ENCODE measurements at regions not wholly inside any gene's neighbourhood (a gene's known extent, or its start where the extent isn't known, plus 50 kb on each side); places are given as distances from the start of the nearest gene placed in this dataset.
"Not testable (repeated sequence)": the region's sequence is repeated elsewhere in the genome, so short reads cannot be mapped to it uniquely, and the experiment has no call there.

DNA sequence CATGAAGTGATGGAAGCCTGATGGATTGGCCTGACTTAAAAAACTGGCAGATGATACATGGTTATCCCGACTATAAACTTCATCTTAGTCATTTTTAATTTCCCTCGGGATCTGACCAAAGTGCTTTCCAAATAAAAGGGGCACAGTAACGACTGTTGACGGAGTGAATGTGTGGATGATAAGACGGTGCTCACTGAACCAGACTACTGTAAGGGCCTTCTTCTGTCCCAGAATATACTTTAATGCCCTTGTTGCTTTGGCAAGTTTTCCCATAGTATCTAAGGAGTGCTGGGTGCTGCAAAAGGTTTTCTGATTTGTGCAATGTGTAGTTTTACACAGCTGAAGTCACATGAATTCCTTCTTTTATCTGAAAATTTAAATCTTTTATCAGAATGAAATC is 373.5 kb downstream of the DSEL start:
- ATAC-seq (no peak), DNase-seq (ENCODE audit: low spot score in 2 of 2) (no peak)
- no peaks in the 10 kb centered on the region for H3K9me3 Mint-ChIP-seq
- H3K36me3 Mint-ChIP-seq = no peaks in the 10 kb centered on the region
- no peak overlapping the region for H3K27ac Mint-ChIP-seq

DNA sequence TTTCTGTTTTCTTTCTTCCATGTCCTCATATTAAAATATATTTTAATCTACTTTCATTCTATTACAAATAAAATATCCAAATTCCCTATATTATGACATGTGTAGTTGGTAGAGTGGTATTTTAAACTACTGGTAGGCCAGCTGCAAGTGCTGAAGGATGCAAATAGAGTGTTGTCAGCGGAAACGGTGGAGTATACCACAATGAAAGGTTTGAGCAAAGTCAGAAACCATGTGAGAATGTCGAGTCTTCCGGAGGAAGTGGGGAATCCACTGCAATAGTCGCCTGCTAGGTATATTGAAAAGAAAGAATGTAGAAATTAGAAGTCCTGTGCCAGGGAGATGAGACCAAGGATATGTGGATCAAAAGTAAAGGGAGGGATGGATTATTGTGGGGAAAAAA is 373.9 kb downstream of the DSEL start:
- no peaks in the 10 kb centered on the region for H3K36me3 Mint-ChIP-seq
- DNase-seq (ENCODE audit: low spot score in 2 of 2) = no peak
- H3K27ac Mint-ChIP-seq = no peak overlapping the region

DNA sequence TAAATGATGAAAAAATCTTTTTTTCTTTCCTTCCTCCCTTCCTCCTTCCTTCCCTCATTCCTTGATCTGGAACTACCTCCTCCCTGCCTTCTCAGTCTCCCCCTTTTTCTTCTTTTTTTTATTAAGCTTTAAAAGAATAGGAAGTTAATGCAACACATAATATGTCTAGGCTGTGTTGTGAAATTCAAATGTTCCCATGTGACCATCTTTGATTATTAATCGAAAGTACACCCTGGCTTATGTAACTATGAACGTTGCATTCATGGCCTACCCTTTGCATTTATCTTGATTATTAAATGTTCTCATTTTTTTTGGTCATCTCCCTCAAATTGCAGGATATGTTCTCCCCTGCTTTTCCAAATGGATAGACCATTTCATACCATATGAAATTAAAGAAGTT is 376.0 kb downstream of the DSEL start:
- no peaks in the 10 kb centered on the region for H3K36me3 Mint-ChIP-seq
- no peak for ATAC-seq
- DNase-seq (ENCODE audit: low spot score in 2 of 2) = no peak
- no peak overlapping the region for H3K27ac Mint-ChIP-seq
- no peaks in the 10 kb centered on the region for H3K9me3 Mint-ChIP-seq

More for the DNA sequence above, 373.9 kb downstream of the DSEL start:
- ATAC-seq = no peak
- no peaks in the 10 kb centered on the region for H3K9me3 Mint-ChIP-seq

DNA sequence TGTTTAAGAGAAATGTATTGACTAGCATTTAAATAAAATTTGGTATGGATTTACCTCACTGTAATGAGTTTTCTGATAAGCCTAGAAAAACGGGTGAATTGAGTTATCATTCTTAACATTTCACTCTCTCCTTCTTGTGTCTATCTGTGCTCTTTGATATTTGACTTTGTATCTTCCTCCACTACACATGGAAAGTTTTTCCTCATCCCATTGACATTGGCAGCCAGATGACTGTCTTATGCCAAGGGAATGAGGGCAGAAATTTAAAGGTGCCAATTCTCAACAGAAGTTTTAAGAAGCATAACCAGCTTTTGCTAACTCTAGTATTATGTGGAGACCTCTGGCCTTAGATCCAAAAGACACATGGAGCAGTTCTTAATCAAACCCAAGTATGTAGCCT is 376.6 kb downstream of the DSEL start:
- ATAC-seq (no peak), DNase-seq (ENCODE audit: low spot score in 2 of 2) (no peak)
- no peaks in the 10 kb centered on the region for H3K9me3 Mint-ChIP-seq
- H3K36me3 Mint-ChIP-seq = no peaks in the 10 kb centered on the region
- no peak overlapping the region for H3K27ac Mint-ChIP-seq

DNA sequence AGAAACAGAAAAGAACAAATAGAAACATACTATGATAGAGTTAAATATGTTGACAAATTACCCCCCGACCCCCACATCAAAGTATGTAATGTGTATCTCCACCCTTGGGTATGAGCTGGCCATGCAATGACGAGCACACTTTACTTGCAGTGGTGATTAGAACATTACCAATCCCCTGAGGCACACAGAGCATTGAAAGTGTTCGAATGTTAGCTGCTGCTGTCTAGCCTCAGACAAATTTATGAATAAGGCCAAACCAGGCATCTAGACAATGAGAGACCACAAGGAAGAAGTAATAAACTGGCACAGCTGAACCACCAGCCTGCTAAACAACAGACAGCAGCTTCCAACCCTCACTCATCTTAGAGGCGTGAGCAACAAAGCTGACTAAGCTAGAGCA is 380.5 kb downstream of the DSEL start:
- DNase-seq (ENCODE audit: low spot score in 2 of 2) (no peak), ATAC-seq (no peak)
- no peak overlapping the region for H3K27ac Mint-ChIP-seq
- H3K9me3 Mint-ChIP-seq = no peaks in the 10 kb centered on the region
- H3K36me3 Mint-ChIP-seq = no peaks in the 10 kb centered on the region

DNA sequence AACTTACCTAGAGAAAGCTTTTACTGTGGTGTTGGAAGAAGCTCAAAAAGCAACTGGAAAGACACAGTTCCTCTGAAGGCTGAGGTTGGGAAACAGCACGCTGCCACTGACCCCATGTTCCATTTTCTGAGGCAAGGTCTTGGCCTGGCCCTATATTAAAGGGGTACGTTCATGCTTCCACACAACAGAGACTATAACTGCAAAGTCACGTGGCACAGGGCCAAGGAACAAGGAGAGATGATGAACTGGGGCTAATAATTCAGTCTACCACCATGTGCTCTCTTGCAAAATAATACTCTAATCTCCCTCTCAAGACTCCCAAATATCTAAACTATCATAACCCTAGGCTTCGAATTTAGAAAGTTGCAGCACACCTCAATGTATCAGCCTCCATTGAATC is 381.6 kb downstream of the DSEL start:
- DNase-seq (ENCODE audit: low spot score in 2 of 2) = no peak
- no peaks in the 10 kb centered on the region for H3K9me3 Mint-ChIP-seq
- ATAC-seq = no peak

DNA sequence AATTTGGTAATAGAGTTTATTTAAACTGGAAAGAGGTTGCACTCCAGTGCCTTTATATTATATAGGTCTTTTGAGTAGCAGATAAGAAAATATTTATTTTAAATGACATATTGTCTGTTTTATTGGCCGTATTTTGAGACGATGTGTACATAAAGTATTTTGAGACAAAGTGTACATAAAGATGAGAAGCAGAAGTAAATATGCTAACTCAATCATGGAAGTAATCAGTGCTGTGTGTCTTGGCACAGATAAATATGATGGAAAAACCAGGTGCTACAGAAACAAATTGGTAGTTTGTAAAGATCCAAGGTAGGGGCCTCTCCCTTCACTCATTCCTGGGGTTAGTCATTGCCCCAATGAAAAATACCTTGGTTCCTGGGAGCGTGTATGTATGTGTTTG is 382.9 kb downstream of the DSEL start:
- Mint-ChIP-seq H3K9me3 (no peaks in the 10 kb centered on the region), H3K36me3 (no peaks in the 10 kb centered on the region), H3K27ac (no peak overlapping the region)
- DNase-seq (ENCODE audit: low spot score in 2 of 2) (no peak), ATAC-seq (no peak)

More for the DNA sequence above, 381.6 kb downstream of the DSEL start:
- no peak overlapping the region for H3K27ac Mint-ChIP-seq
- no peaks in the 10 kb centered on the region for H3K36me3 Mint-ChIP-seq

DNA sequence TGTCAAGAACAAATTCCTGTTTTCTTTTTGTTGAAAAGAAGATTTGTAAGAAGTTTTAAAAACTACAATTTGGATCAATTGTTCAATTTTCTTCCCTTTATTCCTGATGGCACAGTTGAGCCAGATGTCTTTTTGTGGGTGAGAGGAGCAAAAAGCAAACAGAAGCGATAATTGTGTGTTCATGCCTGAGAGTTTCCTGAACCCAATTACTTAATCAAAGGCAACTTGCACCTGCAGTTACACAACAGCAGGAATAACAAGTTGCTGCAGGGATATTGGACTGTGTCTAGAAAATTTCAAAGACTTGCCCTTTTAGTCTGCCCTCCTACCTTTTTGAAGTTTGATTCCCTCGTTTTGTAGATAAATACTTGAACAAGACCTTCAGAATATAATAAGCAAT is 383.6 kb downstream of the DSEL start:
- DNase-seq (ENCODE audit: low spot score in 2 of 2) = no peak
- no peak overlapping the region for H3K27ac Mint-ChIP-seq
- ATAC-seq = no peak
- no peaks in the 10 kb centered on the region for H3K36me3 Mint-ChIP-seq
- H3K9me3 Mint-ChIP-seq = peaks cover 0 to 3% of the 10 kb centered on the region in 2 donors

DNA sequence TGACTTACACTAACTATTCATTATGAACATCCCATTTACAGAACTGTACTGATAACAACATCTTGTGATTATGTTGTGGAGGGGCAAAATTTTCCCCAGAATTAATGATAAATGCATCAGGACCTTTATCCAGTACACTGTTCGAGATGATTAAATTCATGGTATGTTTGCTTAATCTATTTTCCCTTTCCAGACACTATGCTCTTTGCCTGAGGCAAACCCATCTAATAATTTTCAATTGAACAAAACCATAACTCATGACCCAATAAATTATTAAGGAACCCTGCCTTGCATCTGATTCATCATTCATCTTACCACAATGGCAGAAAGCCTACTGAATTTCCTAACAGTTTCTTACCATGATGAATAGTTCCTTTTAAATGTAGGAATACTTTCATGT is 385.0 kb downstream of the DSEL start:
- H3K36me3 Mint-ChIP-seq = no peaks in the 10 kb centered on the region
- H3K9me3 Mint-ChIP-seq = peaks cover 0 to 3% of the 10 kb centered on the region in 2 donors
- no peak for DNase-seq (ENCODE audit: low spot score in 2 of 2)
- H3K27ac Mint-ChIP-seq = no peak overlapping the region
- no peak for ATAC-seq

DNA sequence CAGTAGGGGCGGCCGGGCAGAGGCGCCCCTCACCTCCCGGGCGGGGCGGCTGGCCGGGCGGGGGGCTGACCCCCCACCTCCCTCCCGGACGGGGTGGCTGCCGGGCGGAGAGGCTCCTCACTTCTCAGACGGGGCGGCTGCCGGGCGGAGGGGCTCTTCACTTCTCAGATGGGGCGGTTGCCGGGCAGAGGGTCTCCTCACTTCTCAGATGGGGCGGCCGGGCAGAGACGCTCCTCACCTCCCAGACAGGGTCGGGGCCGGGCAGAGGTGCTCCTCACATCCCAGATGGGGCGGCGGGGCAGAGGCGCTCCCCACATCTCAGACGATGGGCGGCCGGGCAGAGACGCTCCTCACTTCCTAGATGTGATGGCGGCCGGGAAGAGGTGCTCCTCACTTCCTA is 389.8 kb downstream of the DSEL start:
- not testable (repeated sequence) for H3K27ac Mint-ChIP-seq; H3K9me3 Mint-ChIP-seq; ATAC-seq; DNase-seq (ENCODE audit: low spot score in 2 of 2); H3K36me3 Mint-ChIP-seq

DNA sequence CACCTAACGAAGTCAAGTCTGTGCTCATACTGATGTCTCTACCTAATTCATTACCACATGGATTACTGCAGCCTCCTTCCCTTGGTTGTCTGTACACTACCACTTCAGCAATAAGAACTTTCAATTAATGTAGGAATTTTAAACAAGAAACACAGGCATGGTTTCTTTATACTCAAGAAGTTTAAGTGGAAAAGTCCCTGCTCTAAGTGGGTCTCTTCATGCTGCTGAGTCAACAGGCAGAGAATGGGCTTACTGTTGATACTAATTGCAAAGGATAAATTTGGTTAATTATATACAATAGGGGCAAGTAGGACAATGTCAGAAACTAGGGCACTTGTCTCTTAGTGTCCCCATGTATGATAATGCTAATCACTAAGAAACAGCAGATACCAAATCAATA is 392.6 kb downstream of the DSEL start:
- Mint-ChIP-seq H3K36me3 (no peaks in the 10 kb centered on the region), H3K27ac (no peak overlapping the region), H3K9me3 (peaks cover 0 to 3% of the 10 kb centered on the region in 2 donors)
- ATAC-seq (no peak), DNase-seq (ENCODE audit: low spot score in 2 of 2) (no peak)

DNA sequence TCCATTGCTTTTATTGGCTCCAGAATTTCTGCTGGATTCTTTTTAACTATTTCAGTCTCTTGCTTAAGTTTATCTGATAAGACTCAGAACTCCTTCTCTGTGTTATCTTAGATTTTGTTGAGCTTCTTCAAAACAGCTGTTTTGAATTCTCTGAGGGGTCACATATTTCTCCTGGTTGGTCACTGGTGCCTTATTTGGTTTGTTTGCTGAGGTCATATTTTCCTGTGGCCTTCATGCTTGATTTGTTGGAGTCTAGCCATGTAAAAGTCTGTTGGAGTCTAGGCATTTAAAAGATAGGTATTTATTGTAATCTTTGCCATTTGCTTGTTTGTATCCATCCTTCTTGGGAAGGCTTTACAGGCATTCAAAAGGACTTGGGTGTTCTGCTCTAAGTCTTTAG is 398.7 kb downstream of the DSEL start:
- H3K27ac Mint-ChIP-seq = no peak overlapping the region
- H3K36me3 Mint-ChIP-seq = no peaks in the 10 kb centered on the region
- no peak for DNase-seq (ENCODE audit: low spot score in 2 of 2)
- no peak for ATAC-seq
- H3K9me3 Mint-ChIP-seq = no peaks in the 10 kb centered on the region

DNA sequence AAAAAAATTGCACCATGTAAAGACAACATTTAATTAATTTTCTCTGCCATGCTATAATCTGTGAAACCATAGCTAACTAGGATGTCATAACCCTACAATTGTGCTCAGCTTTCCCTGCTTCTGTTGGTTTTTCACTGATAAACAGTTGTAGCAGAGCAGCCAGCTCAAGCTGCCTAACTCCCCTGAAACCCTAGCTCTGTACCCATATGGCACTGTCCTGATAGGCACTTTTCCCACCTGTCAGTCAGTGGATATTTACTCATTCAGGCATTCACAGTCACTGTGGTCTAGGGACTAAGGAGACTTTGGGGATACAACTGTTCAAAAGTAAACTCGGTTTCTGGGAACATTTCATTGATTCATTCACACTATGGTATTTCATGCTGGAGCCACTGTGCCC is 407.0 kb downstream of the DSEL start:
- Mint-ChIP-seq H3K27ac (no peak overlapping the region), H3K36me3 (no peaks in the 10 kb centered on the region), H3K9me3 (no peaks in the 10 kb centered on the region)
- ATAC-seq (no peak), DNase-seq (ENCODE audit: low spot score in 2 of 2) (no peak)

DNA sequence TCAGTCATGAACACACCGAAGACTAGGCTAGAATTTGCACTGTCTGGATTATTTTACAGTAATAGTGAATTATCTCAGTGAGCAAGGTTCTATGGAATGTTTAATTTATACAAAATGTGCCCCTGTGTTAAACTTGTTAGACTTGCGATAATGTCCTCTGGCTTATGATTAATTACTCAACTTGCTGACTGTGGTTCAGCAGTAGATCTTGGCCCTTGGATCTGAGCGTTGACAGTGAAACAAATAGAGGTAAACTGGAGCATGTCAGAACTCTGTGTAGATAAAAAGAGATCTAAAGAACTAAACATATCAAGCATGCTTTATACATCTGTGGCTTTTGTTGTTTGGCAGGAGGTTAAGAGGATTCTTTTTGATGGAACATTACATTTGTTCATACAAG is 407.6 kb downstream of the DSEL start:
- Mint-ChIP-seq H3K36me3 (no peaks in the 10 kb centered on the region), H3K9me3 (no peaks in the 10 kb centered on the region), H3K27ac (no peak overlapping the region)
- ATAC-seq = no peak
- no peak for DNase-seq (ENCODE audit: low spot score in 2 of 2)

DNA sequence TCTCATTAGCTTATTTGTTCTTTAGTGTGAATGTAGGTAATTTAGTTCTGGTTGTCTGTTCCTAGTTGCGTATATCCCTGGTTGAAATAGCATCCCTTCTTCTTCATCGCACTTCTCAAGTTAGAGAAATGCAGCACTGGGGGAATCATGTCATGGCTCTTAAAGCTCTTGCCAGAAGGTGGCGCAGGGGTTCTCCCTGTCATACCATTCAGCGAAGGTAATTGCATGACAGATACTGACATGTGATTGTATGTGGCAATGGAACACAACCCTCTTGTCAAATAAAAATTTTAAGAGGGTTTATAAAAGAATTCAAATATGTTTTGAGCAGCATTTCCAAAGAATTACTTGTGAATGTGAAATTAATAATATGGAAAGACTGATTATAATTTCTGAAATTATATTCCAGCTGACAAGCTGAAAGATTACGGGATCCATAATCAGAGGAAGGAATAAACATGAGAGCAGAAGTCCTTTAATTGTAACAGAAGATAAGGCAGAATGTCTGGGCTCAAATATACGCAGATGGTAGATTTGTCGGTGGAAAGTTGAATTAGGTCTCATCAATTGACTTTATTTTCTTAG is 411.7 kb downstream of the DSEL start:
- H3K36me3 Mint-ChIP-seq = no peaks in the 10 kb centered on the region
- H3K27ac Mint-ChIP-seq = no peak overlapping the region
- peak in 1 of 2 donors; percentile 41 for DNase-seq (ENCODE audit: low spot score in 2 of 2)
- H3K9me3 Mint-ChIP-seq = no peaks in the 10 kb centered on the region
- ATAC-seq = peak in 1 of 2 donors; percentile 81

DNA sequence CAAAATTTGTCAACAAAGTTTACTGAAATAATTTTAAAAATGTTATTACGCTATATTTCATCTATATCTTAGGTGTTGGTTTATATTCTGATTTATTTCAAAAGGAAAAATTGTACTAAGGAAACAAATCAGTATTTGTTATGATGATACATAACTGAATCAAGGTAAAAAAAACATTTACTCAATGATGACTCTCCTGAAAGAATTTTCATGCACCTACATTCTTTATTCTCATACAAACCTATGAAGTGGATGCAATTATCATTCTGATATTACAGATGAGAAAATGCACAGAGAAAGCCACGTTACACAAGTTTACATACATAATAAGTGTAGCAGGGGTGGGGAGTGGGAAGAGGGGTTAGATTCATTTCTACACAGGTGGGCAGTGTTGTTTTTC is 422.4 kb downstream of the DSEL start:
- H3K9me3 Mint-ChIP-seq = no peaks in the 10 kb centered on the region
- ATAC-seq (no peak), DNase-seq (ENCODE audit: low spot score in 2 of 2) (no peak)
- no peak overlapping the region for H3K27ac Mint-ChIP-seq
- H3K36me3 Mint-ChIP-seq = no peaks in the 10 kb centered on the region

DNA sequence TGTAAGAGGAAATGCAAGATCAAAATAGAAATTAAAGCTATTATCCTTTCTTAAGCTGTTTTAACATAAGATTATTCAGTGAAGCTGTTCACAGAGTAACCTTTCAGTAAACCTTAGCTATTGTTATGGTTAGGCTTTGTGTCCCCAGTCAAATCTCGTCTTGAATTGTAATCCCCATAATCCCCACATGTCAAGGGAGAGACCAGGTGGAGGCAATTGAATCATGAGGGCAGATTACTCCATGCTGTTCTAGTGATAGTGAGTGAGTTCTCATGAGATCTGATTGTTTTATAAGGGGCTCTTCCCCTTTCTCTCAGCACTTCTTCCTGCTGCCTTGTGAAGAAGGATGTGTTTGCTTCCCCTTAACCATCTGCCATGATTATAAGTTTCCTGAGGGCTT is 424.4 kb downstream of the DSEL start:
- ATAC-seq (no peak), DNase-seq (ENCODE audit: low spot score in 2 of 2) (no peak)
- H3K36me3 Mint-ChIP-seq = no peaks in the 10 kb centered on the region
- no peak overlapping the region for H3K27ac Mint-ChIP-seq
- no peaks in the 10 kb centered on the region for H3K9me3 Mint-ChIP-seq

DNA sequence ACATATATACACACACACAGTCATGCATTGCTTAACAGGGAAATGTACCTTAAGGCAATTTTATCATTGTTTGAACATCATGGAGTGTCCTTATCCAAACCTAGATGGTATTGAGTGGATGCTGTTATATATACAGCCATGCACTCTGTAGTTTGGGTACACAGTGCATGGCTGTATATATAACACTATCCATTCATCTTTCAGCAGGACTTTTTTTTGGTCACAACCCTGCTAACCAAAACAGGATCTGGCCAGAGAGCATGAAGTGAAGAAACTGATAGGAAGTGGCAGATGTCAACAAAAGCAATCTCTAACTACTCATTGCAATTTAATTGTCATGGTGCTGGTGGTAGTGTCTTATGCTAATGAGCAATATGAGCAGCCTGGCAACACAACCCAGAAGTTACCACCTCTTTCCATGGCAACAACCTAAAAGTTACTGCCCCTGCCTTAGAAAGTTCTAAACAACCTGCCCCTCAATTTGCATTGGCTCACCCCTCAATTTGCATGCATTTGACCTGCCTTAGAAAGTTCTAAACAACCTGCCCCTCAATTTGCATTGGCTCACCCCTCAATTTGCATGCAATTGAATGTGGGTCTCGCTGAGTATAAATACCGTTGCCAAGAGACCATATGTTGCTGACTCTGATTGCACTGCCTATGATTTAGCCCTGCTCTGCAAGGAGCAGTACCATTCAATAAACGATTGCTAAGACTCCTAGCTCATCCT is 434.9 kb downstream of the DSEL start:
- ATAC-seq (no peak), DNase-seq (ENCODE audit: low spot score in 2 of 2) (no peak)
- no peaks in the 10 kb centered on the region for H3K9me3 Mint-ChIP-seq
- H3K27ac Mint-ChIP-seq = no peak overlapping the region
- no peaks in the 10 kb centered on the region for H3K36me3 Mint-ChIP-seq

All from activated naive CD4-positive, alpha-beta T cell treated with anti-CD3 and anti-CD28 coated beads, Interleukin-2, amount 50 U/mL, for 72 hours (primary cell).